Glutamatergic neuron (in vitro differentiated cells): ENCODE measurements at regions not wholly inside any gene's neighbourhood (a gene's known extent, or its start where the extent isn't known, plus 50 kb on each side); places are given as distances from the start of the nearest gene placed in this dataset.

Experiments used
- DNase-seq: peaks from one replicate; pipeline ENCODE4 v3.0.0; 2022
- H3K27ac Mint-ChIP-seq: one replicate; pipeline ENCODE4 v1.8.0; 2020; ENCODE audit warnings: mild to moderate bottlenecking, mixed read lengths, inconsistent platforms; ENCODE audit not compliant: unreplicated experiment
- H3K27me3 Mint-ChIP-seq: one replicate; pipeline ENCODE4 v1.8.0; 2020; ENCODE audit warnings: mild to moderate bottlenecking, moderate library complexity, mixed read lengths, inconsistent platforms; ENCODE audit not compliant: unreplicated experiment
- H3K36me3 Mint-ChIP-seq: one replicate; pipeline ENCODE4 v1.8.0; 2020; ENCODE audit warnings: mild to moderate bottlenecking, mixed read lengths, inconsistent platforms; ENCODE audit not compliant: unreplicated experiment
- H3K4me1 Mint-ChIP-seq: one replicate; pipeline ENCODE4 v1.8.0; 2020; ENCODE audit warnings: mild to moderate bottlenecking, low read depth, mixed read lengths, inconsistent platforms; ENCODE audit not compliant: unreplicated experiment
- H3K4me3 Mint-ChIP-seq: one replicate; pipeline ENCODE4 v1.8.0; 2020; ENCODE audit warnings: mild to moderate bottlenecking, mixed read lengths, inconsistent platforms; ENCODE audit not compliant: unreplicated experiment
- H3K9me3 Mint-ChIP-seq: one replicate; pipeline ENCODE4 v1.8.0; 2020; ENCODE audit warnings: mild to moderate bottlenecking, moderate library complexity, mixed read lengths, inconsistent platforms; ENCODE audit not compliant: unreplicated experiment
- CTCF ChIP-seq: fragments of 200-600 bp; sonication (generic); IDR thresholded peaks from one replicate; pipeline ENCODE4 v1.5.0; 2021; ENCODE audit not compliant: partially characterized antibody, unreplicated experiment

- TF ChIP-seq CTCF: no peak
- H3K9me3 Mint-ChIP-seq: peaks cover 7% of the 10 kb centered on the region
- H3K36me3 Mint-ChIP-seq: peaks cover 4% of the 10 kb centered on the region
- H3K27ac Mint-ChIP-seq: no peak overlapping the region
- peaks cover 3% of the 10 kb centered on the region for H3K27me3 Mint-ChIP-seq
- H3K4me3 Mint-ChIP-seq: no peak overlapping the region
- peaks cover 16% of the 10 kb centered on the region for H3K4me1 Mint-ChIP-seq
- DNase-seq: no peak
Observed at GRCh38 chr11:119874660-119875238, 145.7 kb upstream of the NECTIN1 start.

GRCh38 chr11:119873761-119874421 lies 144.9 kb upstream of the NECTIN1 start:
- no peak for TF ChIP-seq CTCF

GRCh38 chr11:119872611-119873310 lies 143.8 kb upstream of the NECTIN1 start:
- Mint-ChIP-seq H3K4me1 (peaks cover 9% of the 10 kb centered on the region), H3K27me3 (peaks cover 3% of the 10 kb centered on the region), H3K27ac (peak overlapping the region; percentile 71), H3K9me3 (no peaks in the 10 kb centered on the region), H3K36me3 (peaks cover 4% of the 10 kb centered on the region), H3K4me3 (no peak overlapping the region)
- peak; percentile 62 for DNase-seq
- TF ChIP-seq CTCF: no peak

More at GRCh38 chr11:119873761-119874421, 144.9 kb upstream of the NECTIN1 start:
- DNase-seq: no peak
- H3K36me3 Mint-ChIP-seq: peaks cover 4% of the 10 kb centered on the region
- peak overlapping the region; percentile 37 for H3K4me3 Mint-ChIP-seq
- H3K4me1 Mint-ChIP-seq: peaks cover 9% of the 10 kb centered on the region
- peaks cover 3% of the 10 kb centered on the region for H3K27me3 Mint-ChIP-seq
- no peak overlapping the region for H3K27ac Mint-ChIP-seq
- no peaks in the 10 kb centered on the region for H3K9me3 Mint-ChIP-seq

- no peak overlapping the region for H3K4me3 Mint-ChIP-seq
- H3K27me3 Mint-ChIP-seq: peaks cover 9% of the 10 kb centered on the region
- no peak for DNase-seq
- no peak overlapping the region for H3K27ac Mint-ChIP-seq
- TF ChIP-seq CTCF: no peak
- no peaks in the 10 kb centered on the region for H3K36me3 Mint-ChIP-seq
- H3K9me3 Mint-ChIP-seq: peaks cover 10% of the 10 kb centered on the region
- peaks cover 28% of the 10 kb centered on the region for H3K4me1 Mint-ChIP-seq
Observed at GRCh38 chr11:119865661-119866156, 136.7 kb upstream of the NECTIN1 start.
